ENCODE measurements at regions not wholly inside any gene's neighbourhood (a gene's known extent, or its start where the extent isn't known, plus 50 kb on each side); places are given as distances from the start of the nearest gene placed in this dataset.

DNA sequence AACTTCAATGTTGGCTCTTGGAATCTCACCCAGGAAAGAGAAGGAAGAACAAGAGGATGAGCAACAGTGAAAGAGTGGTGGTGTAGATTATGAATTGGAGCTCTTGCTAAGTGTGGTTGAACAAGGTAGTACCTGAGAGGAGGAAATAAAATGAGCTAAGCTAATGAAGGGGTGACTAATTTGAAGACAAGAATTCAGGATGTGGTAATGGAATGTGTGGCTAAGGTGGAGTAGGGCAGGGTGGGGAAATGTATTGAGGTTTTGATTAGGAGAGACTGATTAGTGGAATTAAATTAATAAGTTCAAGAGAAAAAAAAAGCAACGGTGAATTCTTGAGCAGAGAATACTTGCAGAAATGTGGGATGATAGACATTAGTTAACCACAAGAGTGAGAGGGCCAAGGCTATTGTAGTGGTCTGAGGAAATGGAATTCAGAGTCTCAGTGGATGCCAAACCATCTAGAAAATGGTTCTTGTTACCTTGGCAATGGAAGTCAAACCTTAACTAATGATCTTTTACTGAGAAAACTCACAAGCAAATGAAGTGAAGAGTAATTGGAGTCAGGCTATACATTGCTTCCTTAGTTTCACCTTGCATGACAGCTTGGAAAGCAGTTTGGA lies 648.3 kb upstream of the ZNF608 start:
- Mint-ChIP-seq H3K4me3 (no peak overlapping the region), H3K36me3 (ENCODE audit: low read depth) (peaks cover 10% of the 10 kb centered on the region), H3K9me3 (peaks cover 12% of the 10 kb centered on the region), H3K27ac (ENCODE audit: unreplicated experiment) (no peak overlapping the region), H3K27me3 (ENCODE audit: low read depth) (no peaks in the 10 kb centered on the region), H3K4me1 (peaks cover 5% of the 10 kb centered on the region)
- no peak for DNase-seq (ENCODE audit: low read depth, low spot score)
- TF ChIP-seq, protein P1, sequence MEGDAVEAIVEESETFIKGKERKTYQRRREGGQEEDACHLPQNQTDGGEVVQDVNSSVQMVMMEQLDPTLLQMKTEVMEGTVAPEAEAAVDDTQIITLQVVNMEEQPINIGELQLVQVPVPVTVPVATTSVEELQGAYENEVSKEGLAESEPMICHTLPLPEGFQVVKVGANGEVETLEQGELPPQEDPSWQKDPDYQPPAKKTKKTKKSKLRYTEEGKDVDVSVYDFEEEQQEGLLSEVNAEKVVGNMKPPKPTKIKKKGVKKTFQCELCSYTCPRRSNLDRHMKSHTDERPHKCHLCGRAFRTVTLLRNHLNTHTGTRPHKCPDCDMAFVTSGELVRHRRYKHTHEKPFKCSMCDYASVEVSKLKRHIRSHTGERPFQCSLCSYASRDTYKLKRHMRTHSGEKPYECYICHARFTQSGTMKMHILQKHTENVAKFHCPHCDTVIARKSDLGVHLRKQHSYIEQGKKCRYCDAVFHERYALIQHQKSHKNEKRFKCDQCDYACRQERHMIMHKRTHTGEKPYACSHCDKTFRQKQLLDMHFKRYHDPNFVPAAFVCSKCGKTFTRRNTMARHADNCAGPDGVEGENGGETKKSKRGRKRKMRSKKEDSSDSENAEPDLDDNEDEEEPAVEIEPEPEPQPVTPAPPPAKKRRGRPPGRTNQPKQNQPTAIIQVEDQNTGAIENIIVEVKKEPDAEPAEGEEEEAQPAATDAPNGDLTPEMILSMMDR (conservative IDR thresholded peaks at IDR 0.05), result no peak

DNA sequence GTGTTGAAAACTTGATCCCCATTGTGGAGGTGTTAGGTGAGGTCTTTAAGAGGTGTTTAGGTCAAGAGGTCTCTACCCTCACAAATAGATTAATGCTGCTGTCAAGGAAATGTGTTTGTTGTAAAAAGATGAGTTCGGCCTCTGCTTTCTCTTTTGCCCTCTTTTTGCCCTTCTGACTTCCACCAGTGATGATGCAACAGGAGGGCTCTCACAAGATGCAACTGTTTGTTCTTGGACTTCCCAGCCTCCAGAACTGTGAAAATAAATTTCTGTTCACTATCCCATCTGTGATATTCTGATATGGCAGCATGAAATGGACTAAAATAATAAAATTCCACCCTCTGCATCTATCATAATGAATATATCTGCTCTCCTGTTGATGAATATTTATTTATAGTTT lies 650.0 kb upstream of the ZNF608 start:
- Mint-ChIP-seq H3K4me3 (no peak overlapping the region), H3K27ac (ENCODE audit: unreplicated experiment) (no peak overlapping the region), H3K4me1 (peaks cover 5% of the 10 kb centered on the region), H3K27me3 (ENCODE audit: low read depth) (no peaks in the 10 kb centered on the region), H3K36me3 (ENCODE audit: low read depth) (peaks cover 10% of the 10 kb centered on the region), H3K9me3 (peaks cover 11% of the 10 kb centered on the region)
- TF ChIP-seq, protein P1 (conservative IDR thresholded peaks at IDR 0.05), result no peak
- no peak for DNase-seq (ENCODE audit: low read depth, low spot score)

- no peak overlapping the region for H3K4me3 Mint-ChIP-seq
- DNase-seq (ENCODE audit: low read depth, low spot score), result no peak
Measured at GRCh38 chr5:125398466-125398865, 652.0 kb upstream of the ZNF608 start.

GRCh38 chr5:125399885-125400284 lies 653.4 kb upstream of the ZNF608 start:
- Mint-ChIP-seq H3K36me3 (ENCODE audit: low read depth) (peaks cover 13% of the 10 kb centered on the region), H3K27me3 (ENCODE audit: low read depth) (no peaks in the 10 kb centered on the region), H3K9me3 (peaks cover 10% of the 10 kb centered on the region), H3K4me3 (no peak overlapping the region), H3K4me1 (no peaks in the 10 kb centered on the region), H3K27ac (ENCODE audit: unreplicated experiment) (no peak overlapping the region)
- TF ChIP-seq, protein P1 (conservative IDR thresholded peaks at IDR 0.05), result no peak
- DNase-seq (ENCODE audit: low read depth, low spot score), result no peak

More at GRCh38 chr5:125398466-125398865, 652.0 kb upstream of the ZNF608 start:
- Mint-ChIP-seq H3K27ac (ENCODE audit: unreplicated experiment) (no peak overlapping the region), H3K4me1 (peaks cover 5% of the 10 kb centered on the region), H3K9me3 (peaks cover 14% of the 10 kb centered on the region), H3K36me3 (ENCODE audit: low read depth) (peaks cover 10% of the 10 kb centered on the region), H3K27me3 (ENCODE audit: low read depth) (no peaks in the 10 kb centered on the region)
- TF ChIP-seq, protein P1 (conservative IDR thresholded peaks at IDR 0.05), result no peak

- no peak for DNase-seq (ENCODE audit: low read depth, low spot score)
- Mint-ChIP-seq H3K9me3 (peaks cover 7% of the 10 kb centered on the region), H3K4me3 (no peak overlapping the region), H3K4me1 (peaks cover under 1% of the 10 kb centered on the region), H3K27me3 (ENCODE audit: low read depth) (no peaks in the 10 kb centered on the region), H3K36me3 (ENCODE audit: low read depth) (peaks cover 12% of the 10 kb centered on the region), H3K27ac (ENCODE audit: unreplicated experiment) (no peak overlapping the region)
- TF ChIP-seq, protein P1 (conservative IDR thresholded peaks at IDR 0.05), result no peak
Measured at GRCh38 chr5:125401724-125402622, 655.5 kb upstream of the ZNF608 start.

Measured in neural crest cell (in vitro differentiated cells).